Retinal pigment epithelial cell (primary cell): ENCODE measurements at regions not wholly inside any gene's neighbourhood (a gene's known extent, or its start where the extent isn't known, plus 50 kb on each side); places are given as distances from the start of the nearest gene placed in this dataset.

ENCODE experiments used
- DNase-seq: peaks from one replicate; pipeline ENCODE4 v3.0.0-alpha.2; 2010; ENCODE audit warnings: low read depth
- H3K4me3 ChIP-seq: 2 replicates; pipeline ENCODE4 v1.5.1; 2011; ENCODE audit warnings: mild to moderate bottlenecking, low read length, control low read depth, moderate library complexity
- CTCF ChIP-seq: conservative IDR thresholded peaks from 2 replicates; pipeline ENCODE4 v1.5.1; 2011; ENCODE audit warnings: low read depth, low read length, control low read depth, inconsistent platforms

- no peak overlapping the region for H3K4me3 ChIP-seq
- DNase-seq: no peak
- TF ChIP-seq CTCF: no peak
Measured at GRCh38 chr17:70865993-70866804, 696.9 kb downstream of the KCNJ2 start.

GRCh38 chr17:70868149-70868548 is 698.8 kb downstream of the KCNJ2 start:
- no peak for DNase-seq
- no peak overlapping the region for H3K4me3 ChIP-seq
- no peak for TF ChIP-seq CTCF

- no peak overlapping the region for H3K4me3 ChIP-seq
- no peak for TF ChIP-seq CTCF
- no peak for DNase-seq
Measured at GRCh38 chr17:70869402-70870085, 700.2 kb downstream of the KCNJ2 start.

- TF ChIP-seq CTCF: no peak
- DNase-seq: no peak
- no peak overlapping the region for H3K4me3 ChIP-seq
Measured at GRCh38 chr17:70871180-70871818, 702.0 kb downstream of the KCNJ2 start.

GRCh38 chr17:70872103-70872502 is 702.8 kb downstream of the KCNJ2 start:
- DNase-seq: no peak
- H3K4me3 ChIP-seq: no peak overlapping the region
- no peak for TF ChIP-seq CTCF

GRCh38 chr17:70875729-70876310 is 706.5 kb downstream of the KCNJ2 start:
- TF ChIP-seq CTCF: no peak
- no peak for DNase-seq
- H3K4me3 ChIP-seq: no peak overlapping the region
